HCT116 (cell line): ENCODE measurements at regions not wholly inside any gene's neighbourhood (a gene's known extent, or its start where the extent isn't known, plus 50 kb on each side); places are given as distances from the start of the nearest gene placed in this dataset.

Source experiments
- CEBPB ChIP-seq: IDR thresholded peaks from 2 replicates; pipeline ENCODE4 v1.6.1; 2012; ENCODE audit warnings: low read depth
- CTCF ChIP-seq, 3 experiments: fragments of 200-600 bp in 1 of 3; sonication (generic) in 1 of 3; IDR thresholded peaks in 2 of 3; conservative IDR thresholded peaks in 1 of 3; 2 replicates each; pipeline ENCODE4 v1.5.1; 2012 to 2017; ENCODE audit warnings: low read depth in 2 of 3, low read length in 2 of 3, antibody characterized with exemption in 1 of 3, borderline replicate concordance in 1 of 3, control low read depth in 1 of 3, mild to moderate bottlenecking in 1 of 3, mixed read lengths in 1 of 3, mixed run types in 1 of 3, moderate library complexity in 1 of 3; ENCODE audit not compliant: insufficient read depth in 1 of 3
- EZH2 ChIP-seq: fragments of 200-600 bp; sonication (generic); IDR thresholded peaks from 2 replicates; pipeline ENCODE4 v1.6.1; 2017; ENCODE audit warnings: antibody characterized with exemption, mixed run types
- EZH2phosphoT487 ChIP-seq: fragments of 200-600 bp; IDR thresholded peaks from 2 replicates; pipeline ENCODE4 v1.6.1; 2018; ENCODE audit warnings: antibody characterized with exemption, borderline replicate concordance
- FOSL1 ChIP-seq: IDR thresholded peaks from 2 replicates; pipeline ENCODE4 v1.6.1; 2012; ENCODE audit warnings: low read depth
- MAX ChIP-seq: IDR thresholded peaks from 2 replicates; pipeline ENCODE4 v1.6.1; 2012
- POLR2A ChIP-seq: IDR thresholded peaks from 2 replicates; pipeline ENCODE4 v1.7.0; 2011; ENCODE audit warnings: borderline replicate concordance; ENCODE audit not compliant: insufficient read depth, insufficient read length; ENCODE audit errors: extremely low read depth
- POLR2AphosphoS5 ChIP-seq: IDR thresholded peaks from 2 replicates; pipeline ENCODE4 v1.6.1; 2011; ENCODE audit warnings: mild to moderate bottlenecking, low read depth, low read length, moderate library complexity
- RAD21 ChIP-seq: IDR thresholded peaks from 2 replicates; pipeline ENCODE4 v1.6.1; 2012; ENCODE audit warnings: low read depth, mild to moderate bottlenecking
- SIN3A ChIP-seq: IDR thresholded peaks from 2 replicates; pipeline ENCODE4 v1.6.1; 2012; ENCODE audit warnings: low read depth
- SP1 ChIP-seq: IDR thresholded peaks from 2 replicates; pipeline ENCODE4 v1.6.1; 2012; ENCODE audit warnings: low read depth
- ZBTB33 ChIP-seq: IDR thresholded peaks from 2 replicates; pipeline ENCODE4 v1.6.1; 2011; ENCODE audit warnings: mild to moderate bottlenecking, low read length, moderate library complexity; ENCODE audit not compliant: insufficient replicate concordance; ENCODE audit errors: extremely low read depth
- ZFX ChIP-seq: fragments of 450-650 bp; IDR thresholded peaks from 2 replicates; pipeline ENCODE4 v1.6.1; 2017

GRCh38 chr5:166862581-166862980 is 1428.9 kb upstream of the WWC1 start:
- TF ChIP-seq MAX (no peak), CTCF (IDR thresholded peaks at IDR 0.05 in 2 of 3, conservative IDR thresholded peaks at IDR 0.05 in 1 of 3; ENCODE audit: borderline replicate concordance in 1 of 3, insufficient read depth in 1 of 3, low read depth in 2 of 3, low read length in 2 of 3) (no peak), EZH2 (no peak), POLR2A (no peak), SIN3A (no peak), POLR2AphosphoS5 (no peak), FOSL1 (no peak), EZH2phosphoT487 (no peak), RAD21 (no peak), CEBPB (no peak), ZBTB33 (no peak), SP1 (no peak), ZFX (no peak)
